Esophagus muscularis mucosa (tissue), 4 donors: ENCODE measurements at regions not wholly inside any gene's neighbourhood (a gene's known extent, or its start where the extent isn't known, plus 50 kb on each side); places are given as distances from the start of the nearest gene placed in this dataset.
A peak's percentile ranks its signal among the peaks of the same experiment; 100 is the strongest.

Experiments used
- DNase-seq: peaks from one replicate; pipeline ENCODE4 v3.0.0-alpha.2; 2017; ENCODE audit errors: extremely low spot score
- H3K27ac ChIP-seq, 4 donors: fragments of 200-600 bp; sonication (generic); replicated peaks in 1 of 4; 1 replicate in 3 of 4; 2 replicates in 1 of 4; pipeline ENCODE4 v1.5.1; 2016 to 2019; ENCODE audit warnings: mild to moderate bottlenecking in 1 of 4
- H3K27me3 ChIP-seq, 4 donors: fragments of 200-600 bp; sonication (generic); one replicate each; pipeline versions ENCODE4 v1.5.1 to v1.6.0; 2016 to 2019
- H3K36me3 ChIP-seq, 4 donors: fragments of 200-600 bp; sonication (generic); one replicate each; pipeline ENCODE4 v1.5.1; 2016 to 2019
- H3K4me1 ChIP-seq, 4 donors: fragments of 200-600 bp; sonication (generic); one replicate each; pipeline ENCODE4 v1.5.1; 2016 to 2019
- H3K4me3 ChIP-seq, 4 donors: fragments of 200-600 bp; sonication (generic); 1 replicate in 2 of 4; 2 replicates in 2 of 4; pipeline ENCODE4 v1.5.1; 2016 to 2019; ENCODE audit warnings: mild to moderate bottlenecking in 4 of 4, moderate library complexity in 1 of 4
- H3K9me3 ChIP-seq, 4 donors: fragments of 200-600 bp; sonication (generic); 1 replicate in 3 of 4; 2 replicates in 1 of 4; pipeline ENCODE4 v1.5.1; 2016 to 2019
- CTCF ChIP-seq, 3 experiments: fragments of 200-600 bp in 2 of 3; fragments of 450-650 bp in 1 of 3; sonication (generic) in 2 of 3; IDR thresholded peaks; one replicate each; pipeline ENCODE4 v1.5.1; 2017 to 2019; ENCODE audit warnings: antibody characterized with exemption in 3 of 3, mild to moderate bottlenecking in 2 of 3, moderate library complexity in 1 of 3
- EP300 ChIP-seq: sonication (generic); formaldehyde crosslinking; IDR thresholded peaks from one replicate; pipeline ENCODE4 v1.6.1; 2017; ENCODE audit warnings: antibody characterized with exemption
- POLR2A ChIP-seq: fragments of 450-650 bp; IDR thresholded peaks from one replicate; pipeline ENCODE4 v1.6.1; 2017; ENCODE audit warnings: antibody characterized with exemption, moderate library complexity, mild to moderate bottlenecking, low read depth
- POLR2AphosphoS5 ChIP-seq, 2 donors: sonication (generic); formaldehyde crosslinking; IDR thresholded peaks; one replicate each; pipeline ENCODE4 v1.6.1; 2017; ENCODE audit warnings: antibody characterized with exemption in 2 of 2
- WGBS: methylation state at CpG from one replicate; pipeline ENCODE4 v1.1.5; 2018; 5-methylcytosine and 5-hydroxymethylcytosine counted together
- intact Hi-C: fragments of 100-400 bp; cut with DNase I; formaldehyde crosslinking; loops from one replicate; pipeline ENCODE4 v1.15.1; 2023

GRCh38 chr12:103036581-103037214 lies 79.2 kb downstream of the ASCL1 start:
- H3K27ac ChIP-seq: no peak overlapping the region
- no peak for TF ChIP-seq CTCF (IDR thresholded peaks at IDR 0.05)
- TF ChIP-seq POLR2AphosphoS5 (IDR thresholded peaks at IDR 0.05): no peak
- no peak for TF ChIP-seq POLR2A
- no peak for TF ChIP-seq EP300
- H3K4me1 ChIP-seq: no peaks in the 10 kb centered on the region
- no peaks in the 10 kb centered on the region for H3K27me3 ChIP-seq
- WGBS: 67% methylated on average over 1 of the region's 1 CpG
- H3K36me3 ChIP-seq: no peaks in the 10 kb centered on the region
- intact Hi-C loops: no loop called here
- DNase-seq: no peak
- no peaks in the 10 kb centered on the region for H3K9me3 ChIP-seq
- no peak overlapping the region for H3K4me3 ChIP-seq

- H3K4me1 ChIP-seq: no peaks in the 10 kb centered on the region
- intact Hi-C loops: no loop called here
- no peak for DNase-seq
- no peak overlapping the region for H3K4me3 ChIP-seq
- WGBS: 22% methylated on average over 18 of the region's 18 CpGs
- no peak overlapping the region for H3K27ac ChIP-seq
- peaks cover 0 to 10% (median 0%) of the 10 kb centered on the region in 4 donors for H3K27me3 ChIP-seq
- H3K36me3 ChIP-seq: no peaks in the 10 kb centered on the region
- TF ChIP-seq EP300: no peak
- TF ChIP-seq POLR2AphosphoS5 (IDR thresholded peaks at IDR 0.05): no peak
- no peak for TF ChIP-seq CTCF (IDR thresholded peaks at IDR 0.05)
- no peak for TF ChIP-seq POLR2A
- peaks cover 0 to 3% (median 0%) of the 10 kb centered on the region in 4 donors for H3K9me3 ChIP-seq
Observed at GRCh38 chr12:103043531-103044486, 86.3 kb downstream of the ASCL1 start.

- intact Hi-C loops: no loop called here
- Histone ChIP-seq H3K4me1 (no peaks in the 10 kb centered on the region), H3K27ac (no peak overlapping the region), H3K9me3 (peaks cover 0 to 3% (median 0%) of the 10 kb centered on the region in 4 donors), H3K4me3 (no peak overlapping the region), H3K27me3 (peaks cover 0 to 10% (median 0%) of the 10 kb centered on the region in 4 donors), H3K36me3 (no peaks in the 10 kb centered on the region)
- DNase-seq: no peak
- 81% methylated on average over 3 of the region's 3 CpGs for WGBS
- TF ChIP-seq POLR2AphosphoS5 (IDR thresholded peaks at IDR 0.05) (no peak), CTCF (IDR thresholded peaks at IDR 0.05) (no peak), POLR2A (no peak), EP300 (no peak)
Observed at GRCh38 chr12:103046154-103046553, 88.7 kb downstream of the ASCL1 start.

GRCh38 chr12:103050273-103050672 lies 92.8 kb downstream of the ASCL1 start:
- intact Hi-C loops: no loop called here
- Histone ChIP-seq H3K9me3 (peaks cover 0 to 3% (median 0%) of the 10 kb centered on the region in 4 donors), H3K4me3 (no peak overlapping the region), H3K27me3 (no peaks in the 10 kb centered on the region), H3K36me3 (no peaks in the 10 kb centered on the region), H3K27ac (no peak overlapping the region), H3K4me1 (no peaks in the 10 kb centered on the region)
- TF ChIP-seq CTCF (IDR thresholded peaks at IDR 0.05): no peak
- TF ChIP-seq EP300: no peak
- TF ChIP-seq POLR2AphosphoS5 (IDR thresholded peaks at IDR 0.05): no peak
- TF ChIP-seq POLR2A: no peak
- peak; percentile 7 for DNase-seq
- 80% methylated on average over 4 of the region's 4 CpGs for WGBS
